GM23338 (cell line): ENCODE measurements at regions not wholly inside any gene's neighbourhood (a gene's known extent, or its start where the extent isn't known, plus 50 kb on each side); places are given as distances from the start of the nearest gene placed in this dataset.

ENCODE experiments used
- CREB1 ChIP-seq: fragments of 250-450 bp; sonication (Bioruptor Pico); IDR thresholded peaks from 2 replicates; pipeline ENCODE4 v1.5.0; 2020; ENCODE audit warnings: low read depth, mild to moderate bottlenecking, moderate library complexity
- EZH2 ChIP-seq: fragments of 200-600 bp; sonication (generic); IDR thresholded peaks from one replicate; pipeline ENCODE4 v1.8.0; 2017; ENCODE audit warnings: antibody characterized with exemption, mild to moderate bottlenecking, low read depth; ENCODE audit not compliant: unreplicated experiment
- EZH2phosphoT487 ChIP-seq: fragments of 200-600 bp; sonication (generic); IDR thresholded peaks from one replicate; pipeline ENCODE4 v1.8.1; 2018; ENCODE audit warnings: antibody characterized with exemption; ENCODE audit not compliant: unreplicated experiment
- JUNB ChIP-seq: IDR thresholded peaks from one replicate; pipeline ENCODE4 v1.6.1; 2016; ENCODE audit warnings: antibody characterized with exemption; ENCODE audit not compliant: unreplicated experiment
- NANOG ChIP-seq: IDR thresholded peaks from 2 replicates; pipeline ENCODE4 v1.6.1; 2016; ENCODE audit warnings: antibody characterized with exemption, borderline replicate concordance
- POLR2AphosphoS5 ChIP-seq: IDR thresholded peaks from 2 replicates; pipeline ENCODE4 v1.6.1; 2016; ENCODE audit warnings: antibody characterized with exemption, low read depth
- TF ChIP-seq, protein P1 (sequence below), 2 experiments: fragments of 200-600 bp in 1 of 2; sonication (generic) in 1 of 2; conservative IDR thresholded peaks; 2 replicates each; pipeline versions ENCODE4 v1.5.1 to v1.6.1; 2016 to 2017; ENCODE audit warnings: antibody characterized with exemption in 2 of 2, low read depth in 2 of 2, mild to moderate bottlenecking in 2 of 2, moderate library complexity in 1 of 2
- TF ChIP-seq, protein P2 (sequence below): IDR thresholded peaks from one replicate; pipeline ENCODE4 v1.6.1; 2018; ENCODE audit warnings: antibody characterized with exemption; ENCODE audit not compliant: unreplicated experiment

DNA sequence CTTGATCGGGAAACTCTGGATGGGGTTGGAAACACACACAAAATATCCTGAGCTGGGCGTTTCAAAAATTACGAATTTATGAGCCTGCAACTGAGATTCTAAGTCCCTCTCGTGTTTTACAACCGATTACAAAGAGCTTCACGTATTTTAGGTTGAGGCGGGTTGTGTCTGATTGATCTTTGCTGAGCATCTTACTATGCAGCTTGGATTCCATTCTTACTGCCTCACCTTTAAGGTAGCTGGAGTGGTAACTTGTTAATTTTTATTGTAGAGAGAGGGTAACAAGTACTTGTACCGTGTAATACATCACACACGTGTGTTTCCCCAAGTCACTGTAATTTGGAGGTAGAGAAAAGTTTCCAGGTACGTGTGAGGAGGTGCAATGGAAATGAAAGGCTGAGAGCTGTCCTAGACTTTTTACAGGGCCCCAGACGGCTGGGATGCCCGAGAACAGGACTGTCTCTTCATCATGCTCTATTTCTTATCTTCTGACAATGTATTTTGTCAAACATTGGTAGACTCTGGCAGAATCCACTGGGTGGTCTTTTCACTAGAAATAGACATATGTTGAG lies 97.8 kb upstream of the TENM3 start:
- TF ChIP-seq EZH2 (no peak), CREB1 (CRISPR knock-in tag) (no peak), POLR2AphosphoS5 (no peak), EZH2phosphoT487 (no peak), JUNB (no peak), NANOG (no peak)
- TF ChIP-seq, protein P1, sequence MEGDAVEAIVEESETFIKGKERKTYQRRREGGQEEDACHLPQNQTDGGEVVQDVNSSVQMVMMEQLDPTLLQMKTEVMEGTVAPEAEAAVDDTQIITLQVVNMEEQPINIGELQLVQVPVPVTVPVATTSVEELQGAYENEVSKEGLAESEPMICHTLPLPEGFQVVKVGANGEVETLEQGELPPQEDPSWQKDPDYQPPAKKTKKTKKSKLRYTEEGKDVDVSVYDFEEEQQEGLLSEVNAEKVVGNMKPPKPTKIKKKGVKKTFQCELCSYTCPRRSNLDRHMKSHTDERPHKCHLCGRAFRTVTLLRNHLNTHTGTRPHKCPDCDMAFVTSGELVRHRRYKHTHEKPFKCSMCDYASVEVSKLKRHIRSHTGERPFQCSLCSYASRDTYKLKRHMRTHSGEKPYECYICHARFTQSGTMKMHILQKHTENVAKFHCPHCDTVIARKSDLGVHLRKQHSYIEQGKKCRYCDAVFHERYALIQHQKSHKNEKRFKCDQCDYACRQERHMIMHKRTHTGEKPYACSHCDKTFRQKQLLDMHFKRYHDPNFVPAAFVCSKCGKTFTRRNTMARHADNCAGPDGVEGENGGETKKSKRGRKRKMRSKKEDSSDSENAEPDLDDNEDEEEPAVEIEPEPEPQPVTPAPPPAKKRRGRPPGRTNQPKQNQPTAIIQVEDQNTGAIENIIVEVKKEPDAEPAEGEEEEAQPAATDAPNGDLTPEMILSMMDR (conservative IDR thresholded peaks at IDR 0.05; ENCODE audit: low read depth in 2 of 2), result no peak
- TF ChIP-seq, protein P2, sequence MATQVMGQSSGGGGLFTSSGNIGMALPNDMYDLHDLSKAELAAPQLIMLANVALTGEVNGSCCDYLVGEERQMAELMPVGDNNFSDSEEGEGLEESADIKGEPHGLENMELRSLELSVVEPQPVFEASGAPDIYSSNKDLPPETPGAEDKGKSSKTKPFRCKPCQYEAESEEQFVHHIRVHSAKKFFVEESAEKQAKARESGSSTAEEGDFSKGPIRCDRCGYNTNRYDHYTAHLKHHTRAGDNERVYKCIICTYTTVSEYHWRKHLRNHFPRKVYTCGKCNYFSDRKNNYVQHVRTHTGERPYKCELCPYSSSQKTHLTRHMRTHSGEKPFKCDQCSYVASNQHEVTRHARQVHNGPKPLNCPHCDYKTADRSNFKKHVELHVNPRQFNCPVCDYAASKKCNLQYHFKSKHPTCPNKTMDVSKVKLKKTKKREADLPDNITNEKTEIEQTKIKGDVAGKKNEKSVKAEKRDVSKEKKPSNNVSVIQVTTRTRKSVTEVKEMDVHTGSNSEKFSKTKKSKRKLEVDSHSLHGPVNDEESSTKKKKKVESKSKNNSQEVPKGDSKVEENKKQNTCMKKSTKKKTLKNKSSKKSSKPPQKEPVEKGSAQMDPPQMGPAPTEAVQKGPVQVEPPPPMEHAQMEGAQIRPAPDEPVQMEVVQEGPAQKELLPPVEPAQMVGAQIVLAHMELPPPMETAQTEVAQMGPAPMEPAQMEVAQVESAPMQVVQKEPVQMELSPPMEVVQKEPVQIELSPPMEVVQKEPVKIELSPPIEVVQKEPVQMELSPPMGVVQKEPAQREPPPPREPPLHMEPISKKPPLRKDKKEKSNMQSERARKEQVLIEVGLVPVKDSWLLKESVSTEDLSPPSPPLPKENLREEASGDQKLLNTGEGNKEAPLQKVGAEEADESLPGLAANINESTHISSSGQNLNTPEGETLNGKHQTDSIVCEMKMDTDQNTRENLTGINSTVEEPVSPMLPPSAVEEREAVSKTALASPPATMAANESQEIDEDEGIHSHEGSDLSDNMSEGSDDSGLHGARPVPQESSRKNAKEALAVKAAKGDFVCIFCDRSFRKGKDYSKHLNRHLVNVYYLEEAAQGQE, result no peak
